ENCODE measurements at regions not wholly inside any gene's neighbourhood (a gene's known extent, or its start where the extent isn't known, plus 50 kb on each side); places are given as distances from the start of the nearest gene placed in this dataset.

DNA sequence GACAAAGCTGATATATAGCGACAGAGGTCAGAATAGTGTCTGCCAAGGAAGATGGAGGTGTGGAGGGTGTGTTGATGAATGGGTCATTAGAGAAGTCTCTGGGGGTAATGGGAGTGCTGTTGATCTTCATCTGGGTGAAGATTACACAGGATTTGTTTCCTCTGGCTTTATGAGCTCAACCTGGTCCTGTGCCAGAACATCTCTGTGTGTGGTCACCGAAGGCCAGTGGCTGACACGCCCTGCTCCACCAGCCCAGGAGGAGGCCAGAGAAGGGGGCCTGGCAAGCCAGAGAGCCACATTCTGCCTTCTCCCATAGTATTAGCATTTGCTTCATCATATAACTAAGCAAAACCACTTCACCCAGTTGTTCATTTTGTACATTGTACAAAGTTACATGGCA is 121.1 kb downstream of the ZNF621 start:
- Histone ChIP-seq H3K9me3 (ENCODE audit: control insufficient read depth in 4 of 4, insufficient read depth in 3 of 4, low read length in 3 of 4) (peaks cover 0 to 2% (median 0%) of the 10 kb centered on the region in 4 donors), H3K36me3 (ENCODE audit: control insufficient read depth in 4 of 4, insufficient read depth in 4 of 4, low read length in 4 of 4) (no peaks in the 10 kb centered on the region), H3K9ac (ENCODE audit: insufficient read depth in 1 of 2, low read length in 2 of 2) (no peak overlapping the region), H3K27ac (ENCODE audit: low read depth in 1 of 2, low read length in 1 of 2) (no peak overlapping the region), H3K27me3 (ENCODE audit: control insufficient read depth in 3 of 3, insufficient read depth in 3 of 3, low read length in 2 of 3) (no peaks in the 10 kb centered on the region), H3K4me1 (ENCODE audit: control insufficient read depth in 5 of 5, insufficient read depth in 5 of 5, low read length in 5 of 5) (no peaks in the 10 kb centered on the region), H3K4me3 (no peak overlapping the region)
- WGBS, 2 donors: 73 to 88% methylated on average over 3 of the region's 3 CpGs
- TF ChIP-seq, protein P1, sequence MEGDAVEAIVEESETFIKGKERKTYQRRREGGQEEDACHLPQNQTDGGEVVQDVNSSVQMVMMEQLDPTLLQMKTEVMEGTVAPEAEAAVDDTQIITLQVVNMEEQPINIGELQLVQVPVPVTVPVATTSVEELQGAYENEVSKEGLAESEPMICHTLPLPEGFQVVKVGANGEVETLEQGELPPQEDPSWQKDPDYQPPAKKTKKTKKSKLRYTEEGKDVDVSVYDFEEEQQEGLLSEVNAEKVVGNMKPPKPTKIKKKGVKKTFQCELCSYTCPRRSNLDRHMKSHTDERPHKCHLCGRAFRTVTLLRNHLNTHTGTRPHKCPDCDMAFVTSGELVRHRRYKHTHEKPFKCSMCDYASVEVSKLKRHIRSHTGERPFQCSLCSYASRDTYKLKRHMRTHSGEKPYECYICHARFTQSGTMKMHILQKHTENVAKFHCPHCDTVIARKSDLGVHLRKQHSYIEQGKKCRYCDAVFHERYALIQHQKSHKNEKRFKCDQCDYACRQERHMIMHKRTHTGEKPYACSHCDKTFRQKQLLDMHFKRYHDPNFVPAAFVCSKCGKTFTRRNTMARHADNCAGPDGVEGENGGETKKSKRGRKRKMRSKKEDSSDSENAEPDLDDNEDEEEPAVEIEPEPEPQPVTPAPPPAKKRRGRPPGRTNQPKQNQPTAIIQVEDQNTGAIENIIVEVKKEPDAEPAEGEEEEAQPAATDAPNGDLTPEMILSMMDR (IDR thresholded peaks at IDR 0.05; ENCODE audit: control extremely low read depth, extremely low read depth): no peak
- DNase-seq (peak in 2 of 3 donors; percentile 4 to 18), ATAC-seq (ENCODE audit: insufficient read depth, low FRiP score) (no peak)

DNA sequence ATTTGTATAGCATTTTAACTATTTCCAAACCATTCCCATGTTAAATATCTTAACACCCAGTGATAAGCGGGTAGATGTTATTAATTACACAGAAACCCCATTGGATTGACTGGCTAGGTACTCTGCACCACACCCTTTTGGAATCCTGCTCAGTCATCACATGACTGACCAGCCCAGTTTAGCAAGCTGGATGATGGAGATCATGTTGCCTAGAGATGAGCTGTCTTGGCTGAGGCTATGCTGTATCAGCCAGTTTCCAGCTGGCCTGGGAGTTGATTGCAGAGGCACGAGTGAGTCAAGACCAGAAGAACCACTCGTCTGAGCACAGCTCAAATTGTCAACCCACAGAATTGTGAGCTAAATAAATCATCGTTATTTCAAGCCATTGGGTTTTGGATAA is 124.6 kb downstream of the ZNF621 start:
- WGBS, 2 donors: 85 to 91% methylated on average over 4 of the region's 4 CpGs
- DNase-seq (no peak), ATAC-seq (ENCODE audit: insufficient read depth, low FRiP score) (no peak)
- Histone ChIP-seq H3K36me3 (ENCODE audit: control insufficient read depth in 4 of 4, insufficient read depth in 4 of 4, low read length in 4 of 4) (no peaks in the 10 kb centered on the region), H3K9me3 (ENCODE audit: control insufficient read depth in 4 of 4, insufficient read depth in 3 of 4, low read length in 3 of 4) (peaks cover 0 to 2% (median 0%) of the 10 kb centered on the region in 4 donors), H3K27ac (ENCODE audit: low read depth in 1 of 2, low read length in 1 of 2) (no peak overlapping the region), H3K9ac (ENCODE audit: insufficient read depth in 1 of 2, low read length in 2 of 2) (no peak overlapping the region), H3K4me3 (no peak overlapping the region), H3K4me1 (ENCODE audit: control insufficient read depth in 5 of 5, insufficient read depth in 5 of 5, low read length in 5 of 5) (no peaks in the 10 kb centered on the region), H3K27me3 (ENCODE audit: control insufficient read depth in 3 of 3, insufficient read depth in 3 of 3, low read length in 2 of 3) (no peaks in the 10 kb centered on the region)
- TF ChIP-seq, protein P1 (IDR thresholded peaks at IDR 0.05; ENCODE audit: control extremely low read depth, extremely low read depth): no peak

GRCh38 chr3:40652072-40652471 is 127.3 kb downstream of the ZNF621 start:
- 89 to 92% methylated on average over 5 of the region's 5 CpGs for WGBS, 2 donors
- Histone ChIP-seq H3K4me3 (no peak overlapping the region), H3K4me1 (ENCODE audit: control insufficient read depth in 5 of 5, insufficient read depth in 5 of 5, low read length in 5 of 5) (no peaks in the 10 kb centered on the region), H3K27me3 (ENCODE audit: control insufficient read depth in 3 of 3, insufficient read depth in 3 of 3, low read length in 2 of 3) (no peaks in the 10 kb centered on the region), H3K9me3 (ENCODE audit: control insufficient read depth in 4 of 4, insufficient read depth in 3 of 4, low read length in 3 of 4) (peaks cover 0 to 2% (median 0%) of the 10 kb centered on the region in 4 donors), H3K36me3 (ENCODE audit: control insufficient read depth in 4 of 4, insufficient read depth in 4 of 4, low read length in 4 of 4) (no peaks in the 10 kb centered on the region), H3K9ac (ENCODE audit: insufficient read depth in 1 of 2, low read length in 2 of 2) (no peak overlapping the region), H3K27ac (ENCODE audit: low read depth in 1 of 2, low read length in 1 of 2) (no peak overlapping the region)
- no peak for ATAC-seq (ENCODE audit: insufficient read depth, low FRiP score)
- TF ChIP-seq, protein P1 (IDR thresholded peaks at IDR 0.05; ENCODE audit: control extremely low read depth, extremely low read depth): no peak
- DNase-seq: no peak

DNA sequence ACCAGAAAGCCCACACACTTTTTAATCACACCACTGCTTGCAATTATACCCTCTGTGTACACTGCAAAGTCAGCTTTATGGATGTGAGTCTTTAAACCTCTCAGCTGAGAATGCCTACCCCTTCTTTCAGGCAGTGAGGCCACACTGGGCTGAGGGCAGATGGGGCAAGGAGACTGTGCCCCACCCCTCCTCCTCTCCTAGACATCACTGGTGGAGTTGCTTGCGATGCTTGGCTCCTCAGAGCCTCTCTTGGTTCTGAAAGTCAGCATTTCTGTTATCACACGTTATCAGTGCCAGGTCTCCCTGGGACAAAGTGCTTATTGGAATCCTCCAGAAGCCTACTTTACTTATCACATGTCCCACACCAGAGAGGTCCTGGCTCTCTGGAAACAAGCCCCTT is 128.2 kb downstream of the ZNF621 start:
- H3K36me3 ChIP-seq (ENCODE audit: control insufficient read depth in 4 of 4, insufficient read depth in 4 of 4, low read length in 4 of 4): no peaks in the 10 kb centered on the region
- H3K27ac ChIP-seq (ENCODE audit: low read depth in 1 of 2, low read length in 1 of 2): no peak overlapping the region
- H3K4me1 ChIP-seq (ENCODE audit: control insufficient read depth in 5 of 5, insufficient read depth in 5 of 5, low read length in 5 of 5): no peaks in the 10 kb centered on the region
- no peak overlapping the region for H3K4me3 ChIP-seq
- no peak for ATAC-seq (ENCODE audit: insufficient read depth, low FRiP score)
- WGBS, 2 donors: 71 to 89% methylated on average over 2 of the region's 2 CpGs
- H3K9ac ChIP-seq (ENCODE audit: insufficient read depth in 1 of 2, low read length in 2 of 2): no peak overlapping the region
- H3K27me3 ChIP-seq (ENCODE audit: control insufficient read depth in 3 of 3, insufficient read depth in 3 of 3, low read length in 2 of 3): no peaks in the 10 kb centered on the region
- DNase-seq: no peak
- TF ChIP-seq, protein P1 (IDR thresholded peaks at IDR 0.05; ENCODE audit: control extremely low read depth, extremely low read depth): no peak
- peaks cover 0 to 2% (median 0%) of the 10 kb centered on the region in 4 donors for H3K9me3 ChIP-seq (ENCODE audit: control insufficient read depth in 4 of 4, insufficient read depth in 3 of 4, low read length in 3 of 4)

All from lung (tissue), 11 donors.